ENCODE measurements at regions not wholly inside any gene's neighbourhood (a gene's known extent, or its start where the extent isn't known, plus 50 kb on each side); places are given as distances from the start of the nearest gene placed in this dataset.
"Not testable (repeated sequence)": the region's sequence is repeated elsewhere in the genome, so short reads cannot be mapped to it uniquely, and the experiment has no call there.

DNA sequence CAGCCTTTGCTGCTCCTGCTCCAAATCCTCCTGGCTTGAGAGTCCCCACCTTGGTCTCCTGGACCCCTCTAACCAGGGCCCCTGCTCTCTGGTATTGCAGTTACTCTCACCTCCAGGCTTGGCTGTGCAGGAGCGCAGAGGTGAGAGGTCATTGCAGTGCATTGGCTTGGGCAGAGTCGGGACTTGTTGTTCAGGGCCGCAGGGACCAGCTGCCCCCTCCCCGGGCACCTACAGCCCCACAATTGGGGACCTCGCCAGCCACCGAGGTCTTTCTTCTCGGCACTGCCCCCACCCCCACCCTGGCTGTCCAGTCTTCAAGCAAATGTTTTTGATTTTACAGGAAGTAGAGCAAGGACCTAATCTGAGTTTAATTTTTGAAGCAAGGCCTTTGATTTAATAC, 65.5 kb upstream of the FGF3 start:
- DNase-seq (ENCODE audit: low read depth in 2 of 3, low spot score in 2 of 3) = no peak

DNA sequence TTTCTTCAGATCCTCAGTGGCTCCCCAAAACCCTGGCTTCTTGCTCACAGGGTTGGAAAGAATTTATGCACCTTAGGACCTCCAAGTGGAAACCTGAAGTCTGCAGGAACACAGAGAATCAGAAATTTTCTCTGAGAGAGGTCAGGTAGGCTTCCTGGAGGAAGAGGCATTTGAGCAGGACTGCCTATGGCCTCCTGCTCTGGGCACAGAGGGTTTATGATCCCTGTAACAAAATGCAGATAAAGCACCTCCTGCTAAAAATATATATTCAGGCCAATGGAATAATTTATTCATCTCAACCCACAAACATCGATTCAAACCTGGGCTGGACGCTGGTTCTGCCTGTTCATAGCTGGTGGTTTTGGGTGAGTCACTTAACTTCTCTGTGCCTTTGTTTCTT, 68.1 kb upstream of the FGF3 start:
- no peak for DNase-seq (ENCODE audit: low read depth in 2 of 3, low spot score in 2 of 3)

DNA sequence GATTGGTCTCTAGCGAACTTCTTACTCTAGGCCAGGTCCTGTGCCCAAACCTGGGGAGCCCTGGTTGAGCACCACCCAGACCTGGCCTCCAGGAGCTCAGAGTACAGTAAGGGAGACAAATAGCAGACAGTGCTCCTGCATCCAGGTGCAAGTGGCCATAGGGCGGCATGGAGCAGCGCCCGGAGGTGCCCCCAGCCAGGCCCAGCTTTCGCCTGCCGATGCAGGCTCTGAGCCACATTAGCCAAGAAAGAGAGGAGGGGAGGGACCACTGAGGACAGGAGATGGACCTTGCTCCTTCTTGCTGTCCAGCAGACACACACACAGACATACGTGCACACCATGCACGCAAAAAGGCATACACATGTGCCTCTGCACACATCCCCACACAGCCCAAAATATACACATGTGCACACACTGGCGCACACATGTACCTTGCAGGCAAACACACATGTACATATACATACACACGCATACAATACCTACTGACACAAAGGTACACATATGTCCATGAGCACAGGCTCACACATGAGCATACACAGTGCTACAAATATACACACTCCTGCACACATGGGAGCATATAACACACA, 68.7 kb upstream of the FGF3 start:
- DNase-seq (ENCODE audit: low read depth in 2 of 3, low spot score in 2 of 3) = no peak

DNA sequence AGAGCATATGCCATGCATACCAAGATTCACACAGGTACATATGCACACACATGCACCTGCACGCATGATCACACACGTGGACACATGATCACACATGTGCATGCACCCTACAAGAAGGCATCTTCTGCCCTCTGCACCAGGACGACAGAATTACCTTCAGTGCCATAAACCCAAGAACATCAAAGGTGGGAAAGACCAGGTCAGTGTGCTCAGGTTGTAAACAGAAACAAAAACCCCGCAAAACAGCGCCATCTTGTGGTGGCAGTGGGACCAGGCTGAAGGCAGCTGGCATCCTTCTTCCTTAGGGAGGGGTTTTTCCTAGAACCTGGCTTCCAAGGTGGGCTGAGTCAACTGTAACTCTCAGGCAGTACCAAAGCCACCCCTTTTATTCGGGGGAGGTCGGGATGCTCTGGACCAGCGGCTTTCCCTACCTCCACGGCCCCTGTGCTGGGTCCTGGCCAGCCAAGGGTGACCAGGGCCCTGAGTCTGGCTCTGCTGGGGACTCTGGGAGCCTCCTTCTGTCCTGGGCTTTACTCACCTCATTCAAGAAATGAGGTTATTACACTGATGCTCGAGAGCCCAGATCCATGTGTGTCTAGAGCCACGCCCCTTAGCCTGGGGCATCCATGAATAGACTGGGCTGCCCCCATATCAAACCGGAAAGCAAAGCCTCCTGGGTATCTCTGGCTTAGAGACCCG, 69.4 kb upstream of the FGF3 start:
- DNase-seq (ENCODE audit: low read depth in 2 of 3, low spot score in 2 of 3) = peak; percentile 19 to 68 (median 58)

DNA sequence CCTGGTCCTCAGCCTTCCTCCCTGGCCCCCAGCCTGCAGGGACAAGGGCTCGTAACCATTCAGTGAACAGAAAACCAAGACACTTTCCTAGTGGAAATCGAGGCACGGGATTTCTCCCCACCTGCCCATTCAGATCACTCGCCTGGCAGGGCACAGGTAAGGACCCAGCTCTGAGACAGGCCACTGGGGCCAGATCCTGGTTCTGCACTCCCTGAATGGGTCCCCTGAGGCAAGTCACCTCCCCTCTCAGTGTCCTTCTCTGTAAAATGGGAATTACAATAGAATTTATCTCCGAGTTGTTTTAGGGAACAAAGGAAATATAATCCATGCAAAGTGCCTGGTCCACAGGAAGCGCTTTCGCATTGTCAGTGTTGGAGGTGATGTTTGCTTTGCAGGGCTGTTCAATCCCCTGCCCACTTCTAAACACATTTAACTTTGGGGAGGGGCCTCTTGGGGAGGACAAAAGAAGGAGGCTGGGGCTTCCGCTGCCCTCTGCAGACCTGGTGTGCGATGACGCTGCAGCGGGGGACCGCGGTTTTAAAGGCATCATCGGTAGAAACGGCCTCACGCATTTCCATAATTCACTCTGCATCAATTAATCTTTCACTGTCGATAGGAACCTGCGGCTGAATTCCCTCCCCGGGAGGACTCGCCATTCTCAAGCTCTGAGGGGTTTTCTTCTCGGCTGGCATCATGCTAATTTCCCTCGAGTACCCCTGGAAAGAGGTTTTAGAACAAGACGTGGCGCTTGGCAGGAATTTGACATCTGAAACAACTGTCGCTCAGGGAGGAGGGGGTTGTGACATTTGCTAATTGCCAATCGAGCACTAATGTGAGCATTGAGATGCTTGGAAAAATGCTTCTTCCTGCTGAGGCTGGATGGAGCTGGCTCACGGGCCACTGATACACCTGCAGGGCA, 70.4 kb upstream of the FGF3 start:
- no peak for DNase-seq (ENCODE audit: low read depth in 2 of 3, low spot score in 2 of 3)

DNA sequence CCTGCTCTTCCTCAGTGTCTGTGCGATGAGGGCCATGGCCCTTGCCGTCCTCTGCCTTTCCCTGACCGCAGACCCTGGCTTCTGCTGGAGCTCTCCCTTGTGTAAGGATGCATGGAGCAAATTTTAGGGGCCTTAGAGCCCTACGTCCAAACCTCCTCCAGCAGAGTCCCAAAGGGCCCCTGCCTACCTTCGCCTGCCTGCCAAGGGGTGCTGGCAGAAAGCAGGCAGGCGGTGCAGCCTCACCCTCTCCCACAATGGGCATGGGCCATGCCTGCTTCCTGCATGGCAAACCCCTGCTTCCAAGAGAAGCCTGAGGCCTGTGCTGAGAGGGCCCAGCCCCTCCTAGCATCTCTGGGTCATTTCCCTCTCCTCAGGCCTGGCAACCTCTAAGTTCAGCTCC, 71.3 kb upstream of the FGF3 start:
- no peak for DNase-seq (ENCODE audit: low read depth in 2 of 3, low spot score in 2 of 3)

DNA sequence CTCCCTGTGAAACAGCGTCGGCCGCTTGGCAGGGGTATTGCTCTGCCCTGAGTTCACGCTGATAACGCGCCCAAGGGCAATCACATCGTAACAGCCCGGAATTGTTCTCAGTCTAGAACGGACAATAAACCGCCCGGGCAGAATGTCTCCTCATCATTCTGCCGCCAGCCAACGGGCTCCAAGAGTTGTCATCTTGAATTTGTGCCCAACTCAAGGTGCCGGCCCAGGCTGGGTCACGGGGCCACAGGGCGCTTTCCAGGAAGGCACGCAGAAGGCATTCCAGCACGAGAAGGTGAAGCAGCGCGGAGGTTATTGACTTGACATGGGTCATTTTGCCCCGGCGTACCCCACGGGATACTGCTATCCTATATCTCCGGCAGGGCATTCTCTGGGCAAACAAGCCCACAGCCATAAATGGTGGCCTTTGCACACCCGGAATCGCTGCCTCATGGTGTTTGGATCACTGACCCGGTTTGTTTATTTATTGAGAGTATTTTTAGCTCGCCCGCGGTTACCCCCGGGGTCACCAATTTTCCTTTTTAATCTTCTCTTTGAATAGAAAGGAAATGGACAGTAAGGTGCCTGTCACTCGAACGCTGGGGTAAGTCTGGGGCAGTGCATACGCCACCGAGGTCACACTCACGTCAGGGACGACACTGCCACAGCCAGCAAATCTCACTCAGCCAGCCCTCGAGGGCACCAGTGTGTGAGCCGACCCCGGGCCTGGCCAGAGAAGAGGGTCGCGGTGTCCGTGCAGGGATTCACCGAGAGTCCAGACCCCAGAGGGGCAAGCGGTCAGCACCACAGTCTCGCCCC, 72.4 kb upstream of the FGF3 start:
- no peak for DNase-seq (ENCODE audit: low read depth in 2 of 3, low spot score in 2 of 3)

DNA sequence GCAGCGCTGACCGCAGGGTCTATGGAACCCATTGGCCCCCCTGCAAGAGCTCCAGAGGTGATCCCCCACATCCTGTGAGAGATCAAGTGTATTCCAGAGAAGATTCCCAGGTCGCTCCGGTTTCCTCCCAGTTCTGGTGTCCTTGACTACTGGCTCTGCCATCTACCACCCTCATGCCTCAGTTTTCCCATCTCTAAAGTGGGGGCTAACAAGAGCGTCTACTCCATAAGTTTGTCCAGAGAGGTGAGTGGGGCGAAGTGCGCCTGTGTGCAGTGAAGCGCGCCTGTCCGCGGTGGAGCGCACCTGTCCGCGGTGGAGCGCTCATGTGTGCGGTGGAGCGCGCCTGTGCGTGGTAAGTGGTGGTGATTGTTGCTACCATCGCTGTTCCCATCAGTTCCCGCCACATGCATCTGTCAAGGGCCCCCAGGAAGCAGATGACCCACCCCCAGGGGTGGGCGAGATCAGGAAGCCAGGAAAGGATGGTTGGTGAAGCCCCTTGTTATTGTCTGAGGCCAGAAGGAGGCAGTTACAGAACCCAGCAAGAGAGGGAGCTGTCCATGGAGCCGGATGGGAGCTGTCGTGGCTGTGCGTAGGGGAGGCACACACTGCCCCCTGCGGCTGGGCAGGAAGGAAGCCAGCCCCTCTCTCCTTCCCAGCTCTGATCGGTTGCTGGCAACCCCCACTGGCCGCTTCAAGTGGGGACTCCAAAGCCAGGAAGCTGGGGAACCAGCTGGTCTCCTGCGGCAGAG, 73.2 kb upstream of the FGF3 start:
- no peak for DNase-seq (ENCODE audit: low read depth in 2 of 3, low spot score in 2 of 3)

DNA sequence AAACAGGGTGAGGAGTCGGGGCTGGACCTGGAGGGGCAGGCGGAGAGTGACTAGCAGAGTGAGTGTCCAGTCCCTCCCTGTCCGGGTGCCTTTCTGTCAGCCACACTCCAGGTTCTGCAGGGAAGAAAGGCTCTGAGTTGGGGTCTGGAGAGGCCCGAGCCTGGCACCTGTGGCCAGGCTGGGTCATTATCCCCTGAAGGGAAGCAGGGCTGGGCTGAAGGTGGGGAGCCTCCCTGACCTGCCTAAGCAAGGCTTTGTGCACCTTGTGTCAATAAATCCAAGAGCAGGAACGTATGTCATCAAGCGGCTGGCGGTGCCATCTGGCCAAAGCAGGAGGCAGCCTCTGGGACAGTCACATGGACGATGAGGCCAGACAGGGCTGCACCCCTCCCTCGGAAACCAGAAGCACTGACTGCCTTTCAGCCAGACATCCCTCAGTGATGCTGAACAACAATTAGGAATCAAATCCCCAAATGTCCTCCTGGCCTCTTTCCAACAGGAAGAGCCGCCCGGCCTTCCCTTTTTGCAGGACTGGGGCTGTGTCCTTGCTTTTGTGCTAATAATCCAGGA, 73.9 kb upstream of the FGF3 start:
- no peak for DNase-seq (ENCODE audit: low read depth in 2 of 3, low spot score in 2 of 3)

DNA sequence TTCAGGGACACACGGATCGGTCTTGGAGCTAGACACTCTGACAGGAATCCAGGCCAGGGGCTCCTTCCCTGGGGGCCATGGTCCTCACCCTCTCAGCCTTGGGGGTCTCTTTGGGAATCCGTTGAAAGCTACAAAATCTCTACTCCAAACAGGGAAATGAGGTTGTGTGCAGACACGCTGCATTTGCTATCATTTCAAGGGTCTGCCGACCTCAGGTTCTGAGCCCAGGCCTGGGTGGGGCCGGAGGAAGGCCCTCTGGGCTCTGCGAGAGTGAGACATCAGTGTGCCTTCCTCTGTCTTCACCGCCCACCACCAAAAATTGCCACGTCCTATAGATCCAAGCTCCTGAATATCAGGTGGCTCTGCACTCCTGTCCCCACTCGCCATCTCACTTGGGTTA, 74.4 kb upstream of the FGF3 start:
- no peak for DNase-seq (ENCODE audit: low read depth in 2 of 3, low spot score in 2 of 3)

DNA sequence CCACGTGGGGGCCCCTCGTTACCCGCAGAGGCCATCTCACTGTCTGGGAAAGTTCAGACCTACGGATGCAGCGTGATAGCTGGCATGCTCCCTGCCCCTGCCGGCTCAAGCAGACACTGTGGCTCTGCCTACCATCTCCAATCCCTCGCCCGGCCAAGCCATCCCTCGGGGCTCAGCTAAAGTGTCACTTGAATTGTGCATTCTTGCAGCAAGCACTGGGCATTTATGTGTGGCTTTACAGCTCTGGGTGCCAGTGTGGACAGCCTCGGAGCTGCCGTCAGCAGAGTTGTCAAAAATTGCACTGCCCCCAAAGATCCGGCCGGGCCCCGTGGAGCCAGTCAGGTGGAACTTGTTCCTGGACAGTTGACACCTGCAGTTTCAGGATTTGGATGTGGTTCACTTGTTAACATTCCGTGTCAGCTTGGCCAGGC, 75.0 kb upstream of the FGF3 start:
- DNase-seq (ENCODE audit: low read depth in 2 of 3, low spot score in 2 of 3) = no peak

DNA sequence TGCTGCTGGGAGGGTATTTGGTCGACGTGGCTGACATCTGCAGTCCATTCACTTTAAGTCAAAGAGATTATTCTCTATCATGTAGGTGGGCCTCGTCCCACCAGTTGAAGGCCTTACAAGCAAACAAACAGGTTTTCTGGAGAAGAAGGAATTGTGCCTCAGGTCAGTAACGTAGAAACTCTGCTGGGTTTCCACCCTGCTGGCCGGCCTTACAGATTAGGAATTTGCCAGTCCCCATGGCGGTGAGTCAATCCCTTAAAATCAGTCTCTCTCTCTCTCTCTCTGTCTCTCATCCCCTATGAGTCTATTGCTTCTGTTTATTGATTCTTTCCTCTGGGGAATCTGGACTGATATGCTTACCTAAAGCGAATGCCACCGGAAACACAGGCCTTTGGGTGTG, 75.4 kb upstream of the FGF3 start:
- no peak for DNase-seq (ENCODE audit: low read depth in 2 of 3, low spot score in 2 of 3)

DNA sequence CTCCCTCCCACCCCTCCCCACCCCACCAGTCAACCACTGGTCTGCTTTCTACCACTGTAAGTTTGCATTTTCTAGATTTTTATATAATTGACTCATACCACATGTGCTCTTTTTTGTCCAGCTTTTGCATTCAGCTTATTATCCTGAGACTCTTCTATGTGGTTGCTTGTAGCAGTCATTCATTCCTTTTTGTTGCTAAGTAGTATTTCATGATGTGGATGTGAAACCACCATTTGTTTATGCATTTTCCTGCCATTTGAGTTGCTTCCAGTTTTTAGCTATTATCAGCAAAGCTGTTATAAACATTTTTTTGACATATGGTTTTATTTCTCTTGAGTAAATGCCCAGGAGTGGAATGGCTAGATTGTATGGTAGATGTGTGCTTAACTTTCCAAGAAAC, 77.0 kb upstream of the FGF3 start:
- DNase-seq (ENCODE audit: low read depth in 2 of 3, low spot score in 2 of 3) = no peak

DNA sequence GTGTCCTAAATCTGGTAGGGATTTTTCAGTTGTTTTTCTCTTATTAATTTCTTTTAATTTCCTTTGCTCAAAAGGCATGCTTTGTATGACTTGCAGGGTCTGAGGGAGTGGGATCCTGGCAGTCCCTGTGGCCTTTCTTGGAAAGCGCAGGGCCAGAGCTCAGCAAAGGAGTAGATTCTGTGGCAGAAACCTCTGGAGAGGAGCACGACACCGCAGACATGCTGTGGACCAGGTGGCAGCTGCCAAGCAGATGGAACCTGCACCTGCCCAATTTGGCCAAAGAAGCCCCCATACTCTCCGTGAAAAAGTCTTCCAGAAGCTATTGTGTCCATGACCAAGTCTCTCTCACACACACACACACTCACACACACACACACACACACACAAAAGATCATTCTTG, 78.9 kb upstream of the FGF3 start:
- DNase-seq (ENCODE audit: low read depth in 2 of 3, low spot score in 2 of 3) = no peak

DNA sequence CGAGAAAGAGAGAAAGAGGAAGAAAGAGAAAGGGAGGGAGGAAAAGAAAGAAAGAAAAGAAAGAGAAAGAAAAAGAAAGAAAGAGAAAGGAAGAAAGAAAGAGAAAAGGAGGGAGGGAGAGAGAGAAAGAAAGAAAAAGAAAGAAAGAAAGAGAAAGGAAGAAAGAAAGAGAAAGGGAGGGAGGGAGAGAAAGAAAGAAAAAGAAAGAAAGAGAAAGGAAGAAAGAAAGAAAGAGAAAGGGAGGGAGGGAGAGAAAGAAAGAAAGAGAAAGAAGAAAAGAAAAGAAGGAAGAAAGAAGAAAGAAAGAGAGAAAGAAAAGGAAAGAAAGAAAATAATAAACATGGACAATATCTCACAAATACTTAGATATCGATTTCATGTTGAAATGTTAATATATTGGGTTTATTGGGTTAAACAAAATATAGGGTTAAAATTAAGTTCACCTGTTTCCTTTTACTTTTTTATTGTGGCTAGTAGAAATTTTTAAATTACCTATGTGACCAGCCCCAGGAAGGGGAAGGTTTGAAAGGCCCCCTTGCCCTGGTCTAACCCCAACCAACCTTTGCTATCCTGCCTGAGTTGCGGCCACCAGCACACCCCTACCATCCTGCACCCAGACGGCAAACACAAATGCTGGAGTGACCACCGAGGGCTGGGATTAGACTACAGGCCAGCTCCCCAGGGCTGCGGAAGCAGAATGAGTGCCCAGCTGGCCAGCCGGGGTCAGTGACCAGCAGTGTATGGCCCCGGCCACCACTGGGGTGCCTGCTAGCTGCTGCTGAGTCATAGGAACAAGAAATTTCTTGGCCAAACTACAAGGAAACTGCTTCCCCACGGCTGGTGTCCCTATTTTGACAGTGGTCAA, 81.0 kb upstream of the FGF3 start:
- no peak for DNase-seq (ENCODE audit: low read depth in 2 of 3, low spot score in 2 of 3)

DNA sequence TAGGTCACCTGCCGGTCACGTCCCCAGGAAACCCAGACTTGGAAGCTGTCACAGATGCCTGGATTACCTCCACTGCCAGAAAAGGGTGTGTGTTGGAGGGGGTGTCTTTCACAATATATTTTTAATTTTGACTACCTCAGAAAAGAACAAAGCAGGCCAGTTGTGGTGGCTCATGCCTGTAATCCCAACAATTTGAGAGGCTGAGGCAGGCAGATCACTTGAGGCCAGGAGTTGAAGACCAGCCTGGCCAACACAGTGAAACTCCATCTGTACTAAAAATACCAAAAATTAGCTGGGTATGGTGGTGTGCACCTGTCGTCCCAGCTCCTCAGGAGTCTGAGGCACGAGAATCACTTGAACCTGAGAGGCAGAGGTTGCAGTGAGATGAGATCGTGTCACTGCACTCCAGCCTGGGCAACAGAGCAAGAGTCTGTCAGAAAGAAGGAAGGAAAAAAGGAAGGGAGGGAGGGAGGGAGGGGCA, 81.6 kb upstream of the FGF3 start:
- not testable (repeated sequence) for DNase-seq (ENCODE audit: low read depth in 2 of 3, low spot score in 2 of 3)

DNA sequence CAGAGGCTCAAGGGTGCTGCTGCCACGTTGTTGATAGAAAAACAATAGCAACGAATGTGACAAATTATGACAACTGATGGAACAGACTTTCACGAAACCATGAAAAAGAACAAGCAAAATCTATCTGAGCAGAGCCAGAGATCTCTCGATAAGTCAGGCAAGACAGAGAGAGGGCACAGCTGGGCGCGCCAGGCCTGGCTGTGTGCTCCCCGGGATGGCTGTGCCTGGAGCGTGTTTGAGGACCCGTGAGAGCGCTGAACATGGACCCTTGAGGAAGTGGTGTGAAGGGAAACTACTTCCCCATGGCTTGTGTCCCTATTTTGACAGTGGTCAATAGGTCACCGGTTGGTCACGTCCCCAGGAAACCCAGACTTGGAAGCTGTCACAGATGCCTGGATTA, 83.1 kb upstream of the FGF3 start:
- DNase-seq (ENCODE audit: low read depth in 2 of 3, low spot score in 2 of 3) = no peak

DNA sequence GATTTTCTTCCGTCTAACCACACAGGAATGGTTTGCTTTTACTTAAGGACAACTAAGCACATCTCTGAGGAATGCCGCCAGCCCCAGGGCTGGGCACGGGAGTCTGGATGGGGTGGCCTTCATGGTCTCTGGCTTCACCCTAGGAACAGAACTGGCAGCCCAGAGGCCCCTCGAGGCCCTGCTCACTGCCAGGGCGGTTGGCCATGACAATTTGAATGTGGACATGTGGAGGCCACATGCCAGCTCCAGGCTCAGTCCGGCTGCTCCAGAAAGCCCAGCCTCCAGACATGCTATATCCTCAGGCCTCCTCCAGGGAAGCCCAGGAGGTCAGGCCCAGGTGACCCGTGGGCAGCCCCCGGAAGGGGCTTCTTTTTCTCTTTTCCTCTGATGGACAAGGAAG, 84.0 kb upstream of the FGF3 start:
- DNase-seq (ENCODE audit: low read depth in 2 of 3, low spot score in 2 of 3) = no peak

All from activated CD8-positive, alpha-beta memory T cell treated with anti-CD3 and anti-CD28 coated beads for 48 hours (primary cell).